ENCODE measurements at regions not wholly inside any gene's neighbourhood (a gene's known extent, or its start where the extent isn't known, plus 50 kb on each side); places are given as distances from the start of the nearest gene placed in this dataset.
"Not testable (repeated sequence)": the region's sequence is repeated elsewhere in the genome, so short reads cannot be mapped to it uniquely, and the experiment has no call there.

- no peak for DNase-seq
Measured at GRCh38 chr7:115240242-115240641, 318.3 kb downstream of the MDFIC start.

GRCh38 chr7:115235075-115235474 is 313.2 kb downstream of the MDFIC start:
- no peak for DNase-seq

- DNase-seq = no peak
Measured at GRCh38 chr7:115233809-115234208, 311.9 kb downstream of the MDFIC start.

GRCh38 chr7:115232041-115232440 is 310.1 kb downstream of the MDFIC start:
- DNase-seq = no peak

- DNase-seq = peak; percentile 5
Measured at GRCh38 chr7:115230882-115231571, 309.1 kb downstream of the MDFIC start.

- DNase-seq = no peak
Measured at GRCh38 chr7:115229401-115230105, 307.7 kb downstream of the MDFIC start.

- no peak for DNase-seq
Measured at GRCh38 chr7:115227473-115228235, 305.8 kb downstream of the MDFIC start.

- DNase-seq = no peak
Measured at GRCh38 chr7:115226410-115226809, 304.5 kb downstream of the MDFIC start.

GRCh38 chr7:115224922-115225321 is 303.0 kb downstream of the MDFIC start:
- no peak for DNase-seq

GRCh38 chr7:115223959-115224358 is 302.1 kb downstream of the MDFIC start:
- DNase-seq = no peak

GRCh38 chr7:115221456-115221855 is 299.6 kb downstream of the MDFIC start:
- DNase-seq = no peak

GRCh38 chr7:115218076-115218475 is 296.2 kb downstream of the MDFIC start:
- DNase-seq = no peak

- peak; percentile 56 for DNase-seq
Measured at GRCh38 chr7:115217373-115217772, 295.5 kb downstream of the MDFIC start.

- DNase-seq = no peak
Measured at GRCh38 chr7:115216652-115217051, 294.8 kb downstream of the MDFIC start.

- no peak for DNase-seq
Measured at GRCh38 chr7:115211171-115211570, 289.3 kb downstream of the MDFIC start.

GRCh38 chr7:115210552-115210951 is 288.7 kb downstream of the MDFIC start:
- no peak for DNase-seq

- DNase-seq = peak; percentile 5
Measured at GRCh38 chr7:115208710-115209560, 287.0 kb downstream of the MDFIC start.

- DNase-seq = not testable (repeated sequence)
Measured at GRCh38 chr7:115206374-115206773, 284.5 kb downstream of the MDFIC start.

- DNase-seq = no peak
Measured at GRCh38 chr7:115198143-115198542, 276.2 kb downstream of the MDFIC start.

- DNase-seq = no peak
Measured at GRCh38 chr7:115195208-115195607, 273.3 kb downstream of the MDFIC start.

- no peak for DNase-seq
Measured at GRCh38 chr7:115191526-115191925, 269.6 kb downstream of the MDFIC start.

GRCh38 chr7:115183431-115184057 is 261.6 kb downstream of the MDFIC start:
- peak; percentile 74 for DNase-seq

Measured in hematopoietic multipotent progenitor cell treated with erythropoietin and hydrocortisone succinate and interleukin-3 and kit ligand, for 4 days (in vitro differentiated cells).